Urinary bladder (tissue), 3 donors: ENCODE measurements at regions not wholly inside any gene's neighbourhood (a gene's known extent, or its start where the extent isn't known, plus 50 kb on each side); places are given as distances from the start of the nearest gene placed in this dataset.

Experiments used
- DNase-seq: peaks from one replicate; pipeline ENCODE4 v3.0.0-alpha.2; 2015; ENCODE audit errors: extremely low spot score
- H3K27ac ChIP-seq: one replicate; pipeline ENCODE4 v1.5.1; 2013; ENCODE audit warnings: low read depth, mild to moderate bottlenecking, moderate library complexity
- H3K36me3 ChIP-seq: one replicate; pipeline ENCODE4 v1.6.1; 2013; ENCODE audit warnings: mild to moderate bottlenecking, moderate library complexity; ENCODE audit not compliant: insufficient read depth
- H3K4me1 ChIP-seq: one replicate; pipeline ENCODE4 v1.6.1; 2013; ENCODE audit warnings: mild to moderate bottlenecking, moderate library complexity; ENCODE audit not compliant: insufficient read depth
- H3K4me3 ChIP-seq: one replicate; pipeline ENCODE4 v1.5.1; 2013; ENCODE audit warnings: low read depth, low read length
- WGBS: extraction: QIAGEN DNeasy Blood & Tissue Kit; methylation state at CpG from one replicate; pipeline ENCODE4 v1.1.7; 2013; 5-methylcytosine and 5-hydroxymethylcytosine counted together
- donor health status: healthy with polysubstance abuse.
- donor health status: healthy.

- no peak overlapping the region for H3K4me3 ChIP-seq
- no peak overlapping the region for H3K27ac ChIP-seq
- no peaks in the 10 kb centered on the region for H3K4me1 ChIP-seq
- no peak for DNase-seq
- WGBS, result 88% methylated on average over 5 of the region's 5 CpGs
- H3K36me3 ChIP-seq, result no peaks in the 10 kb centered on the region
These were observed 82.2 kb upstream of the LMO4 start for GRCh38 chr1:87246436-87246835.

- no peak for DNase-seq
- H3K27ac ChIP-seq, result no peak overlapping the region
- 86% methylated on average over 2 of the region's 2 CpGs for WGBS
- H3K4me1 ChIP-seq, result no peaks in the 10 kb centered on the region
- H3K36me3 ChIP-seq, result no peaks in the 10 kb centered on the region
- H3K4me3 ChIP-seq, result no peak overlapping the region
These were observed 78.9 kb upstream of the LMO4 start for GRCh38 chr1:87249803-87250202.

GRCh38 chr1:87250336-87250735 lies 78.3 kb upstream of the LMO4 start:
- WGBS, result 92% methylated on average over 5 of the region's 5 CpGs

GRCh38 chr1:87252406-87252805 lies 76.3 kb upstream of the LMO4 start:
- H3K27ac ChIP-seq, result no peak overlapping the region
- H3K4me1 ChIP-seq, result no peaks in the 10 kb centered on the region
- WGBS, result 57% methylated on average over 2 of the region's 2 CpGs
- no peaks in the 10 kb centered on the region for H3K36me3 ChIP-seq
- H3K4me3 ChIP-seq, result no peak overlapping the region
- no peak for DNase-seq

More at GRCh38 chr1:87250336-87250735, 78.3 kb upstream of the LMO4 start:
- H3K36me3 ChIP-seq, result no peaks in the 10 kb centered on the region
- H3K4me3 ChIP-seq, result no peak overlapping the region
- DNase-seq, result no peak
- H3K27ac ChIP-seq, result no peak overlapping the region
- no peaks in the 10 kb centered on the region for H3K4me1 ChIP-seq

- 90% methylated on average over 3 of the region's 3 CpGs for WGBS
- no peak overlapping the region for H3K4me3 ChIP-seq
- no peaks in the 10 kb centered on the region for H3K4me1 ChIP-seq
- no peak overlapping the region for H3K27ac ChIP-seq
- DNase-seq, result no peak
- no peaks in the 10 kb centered on the region for H3K36me3 ChIP-seq
These were observed 66.0 kb upstream of the LMO4 start for GRCh38 chr1:87262688-87263087.

GRCh38 chr1:87263281-87263680 lies 65.4 kb upstream of the LMO4 start:
- no peak overlapping the region for H3K4me3 ChIP-seq
- WGBS, result 81% methylated on average over 2 of the region's 2 CpGs
- no peaks in the 10 kb centered on the region for H3K36me3 ChIP-seq
- DNase-seq, result no peak
- H3K27ac ChIP-seq, result no peak overlapping the region
- H3K4me1 ChIP-seq, result no peaks in the 10 kb centered on the region

GRCh38 chr1:87263785-87264184 lies 64.9 kb upstream of the LMO4 start:
- no peaks in the 10 kb centered on the region for H3K4me1 ChIP-seq
- no peak overlapping the region for H3K27ac ChIP-seq

GRCh38 chr1:87264976-87265375 lies 63.7 kb upstream of the LMO4 start:
- H3K4me3 ChIP-seq, result no peak overlapping the region
- no peaks in the 10 kb centered on the region for H3K36me3 ChIP-seq
- 54% methylated on average over 3 of the region's 3 CpGs for WGBS
- DNase-seq, result no peak
- H3K4me1 ChIP-seq, result no peaks in the 10 kb centered on the region
- H3K27ac ChIP-seq, result no peak overlapping the region

More at GRCh38 chr1:87263785-87264184, 64.9 kb upstream of the LMO4 start:
- DNase-seq, result no peak
- Histone ChIP-seq H3K36me3 (no peaks in the 10 kb centered on the region), H3K4me3 (no peak overlapping the region)

- 97% methylated on average over 3 of the region's 3 CpGs for WGBS
- DNase-seq, result no peak
- Histone ChIP-seq H3K4me3 (no peak overlapping the region), H3K27ac (no peak overlapping the region), H3K36me3 (no peaks in the 10 kb centered on the region), H3K4me1 (no peaks in the 10 kb centered on the region)
These were observed 62.9 kb upstream of the LMO4 start for GRCh38 chr1:87265786-87266185.

- no peak overlapping the region for H3K4me3 ChIP-seq
- no peak for DNase-seq
- no peaks in the 10 kb centered on the region for H3K4me1 ChIP-seq
- 72% methylated on average over 3 of the region's 3 CpGs for whole genome bisulfite sequencing
- H3K36me3 ChIP-seq, result no peaks in the 10 kb centered on the region
- H3K27ac ChIP-seq, result no peak overlapping the region
These were observed 60.6 kb upstream of the LMO4 start for GRCh38 chr1:87268111-87268510.

GRCh38 chr1:87269921-87270320 lies 58.8 kb upstream of the LMO4 start:
- DNase-seq, result no peak
- 5% methylated on average over 1 of the region's 1 CpG for WGBS
- Histone ChIP-seq H3K4me3 (no peak overlapping the region), H3K4me1 (no peaks in the 10 kb centered on the region), H3K27ac (no peak overlapping the region), H3K36me3 (no peaks in the 10 kb centered on the region)

- no peak for DNase-seq
- WGBS, result 40% methylated on average over 1 of the region's 1 CpG
- Histone ChIP-seq H3K4me3 (no peak overlapping the region), H3K4me1 (no peaks in the 10 kb centered on the region), H3K27ac (no peak overlapping the region), H3K36me3 (no peaks in the 10 kb centered on the region)
These were observed 55.4 kb upstream of the LMO4 start for GRCh38 chr1:87273291-87273690.

- no peak for DNase-seq
- H3K4me1 ChIP-seq, result no peaks in the 10 kb centered on the region
These were observed 53.8 kb upstream of the LMO4 start for GRCh38 chr1:87274851-87275250.

GRCh38 chr1:87278825-87279535 lies 49.7 kb upstream of the LMO4 start:
- no peaks in the 10 kb centered on the region for H3K4me1 ChIP-seq
- DNase-seq, result no peak
- H3K36me3 ChIP-seq, result no peaks in the 10 kb centered on the region
- WGBS, result 69% methylated on average over 4 of the region's 4 CpGs
- no peak overlapping the region for H3K27ac ChIP-seq
- H3K4me3 ChIP-seq, result no peak overlapping the region

More at GRCh38 chr1:87274851-87275250, 53.8 kb upstream of the LMO4 start:
- Histone ChIP-seq H3K36me3 (no peaks in the 10 kb centered on the region), H3K27ac (no peak overlapping the region), H3K4me3 (no peak overlapping the region)
- WGBS, result 81% methylated on average over 7 of the region's 7 CpGs
